H1 (cell line): ENCODE measurements at regions not wholly inside any gene's neighbourhood (a gene's known extent, or its start where the extent isn't known, plus 50 kb on each side); places are given as distances from the start of the nearest gene placed in this dataset.

Experiments used
- CTCF ChIA-PET: fragments of 300-600 bp; sonication (Branson Sonifier 250); formaldehyde crosslinking; loops from one replicate; lab custom pipeline; 2021; ENCODE audit not compliant: partially characterized antibody; lab: Charles Lee
- POLR2A ChIA-PET: fragments of 300-600 bp; sonication (Branson Sonifier 250); formaldehyde crosslinking; loops from one replicate; lab custom pipeline; 2021; ENCODE audit warnings: inconsistent platforms; ENCODE audit not compliant: partially characterized antibody; lab: Charles Lee
- DNase-seq, 2 experiments: peaks; one replicate each; pipeline versions ENCODE4 v3.0.0 to v3.0.0-alpha.2; 2010 to 2022; ENCODE audit warnings: low spot score in 2 of 2, low read depth in 1 of 2, mixed read lengths in 1 of 2
- FAIRE-seq: peaks from 2 replicates; lab custom pipeline; 2011; peaks lifted over from hg19 to GRCh38; lab: Jason Lieb, UNC
- H2AFZ ChIP-seq: 2 replicates; pipeline ENCODE4 v1.8.1; 2012; ENCODE audit warnings: low read length, inconsistent platforms
- H2AK5ac ChIP-seq: 2 replicates; pipeline ENCODE4 v1.6.1; 2013; ENCODE audit warnings: low read depth, low read length
- H2BK120ac ChIP-seq: replicated peaks from 2 replicates; pipeline ENCODE3; 2013; ENCODE audit warnings: low read depth, low read length, inconsistent platforms
- H2BK12ac ChIP-seq: 2 replicates; pipeline ENCODE4 v1.6.1; 2013; ENCODE audit warnings: low read depth, low read length
- H2BK15ac ChIP-seq: 2 replicates; pipeline ENCODE4 v1.6.1; 2013; ENCODE audit warnings: low read length
- H2BK20ac ChIP-seq: 2 replicates; pipeline ENCODE4 v1.6.1; 2013; ENCODE audit warnings: low read length
- H2BK5ac ChIP-seq: 2 replicates; pipeline ENCODE4 v1.6.1; 2013; ENCODE audit warnings: low read depth, low read length
- H3K14ac ChIP-seq: 2 replicates; pipeline ENCODE4 v1.6.1; 2013; ENCODE audit warnings: inconsistent platforms; ENCODE audit not compliant: insufficient read length
- H3K18ac ChIP-seq: 2 replicates; pipeline ENCODE4 v1.6.1; 2013; ENCODE audit warnings: low read length; ENCODE audit errors: extremely low read depth
- H3K23ac ChIP-seq: 2 replicates; pipeline ENCODE4 v1.6.1; 2013; ENCODE audit warnings: inconsistent platforms; ENCODE audit not compliant: insufficient read length
- H3K23me2 ChIP-seq: 2 replicates; pipeline ENCODE4 v1.6.1; 2013; ENCODE audit warnings: low read depth, low read length
- H3K27ac ChIP-seq: 2 replicates; pipeline ENCODE4 v1.6.1; 2011; ENCODE audit warnings: low read depth, low read length, inconsistent platforms
- H3K27me3 ChIP-seq, 4 experiments: replicated peaks in 1 of 4; 1 replicate in 1 of 4; 2 replicates in 3 of 4; pipeline versions ENCODE4 v1.6.1 to v1.8.1; 2011 to 2013; ENCODE audit warnings: low read length in 3 of 4, mild to moderate bottlenecking in 3 of 4, inconsistent platforms in 2 of 4, mixed read lengths in 2 of 4, moderate library complexity in 1 of 4; ENCODE audit not compliant: control insufficient read depth in 3 of 4, insufficient read depth in 3 of 4; ENCODE audit errors: extremely low read depth in 1 of 4
- H3K36me3 ChIP-seq, 4 experiments: 2 replicates each; pipeline versions ENCODE4 v1.6.1 to v1.8.1; 2011 to 2013; ENCODE audit warnings: mild to moderate bottlenecking in 4 of 4, low read length in 3 of 4, moderate library complexity in 2 of 4, control low read depth in 1 of 4, inconsistent platforms in 1 of 4; ENCODE audit not compliant: insufficient read depth in 4 of 4, control insufficient read depth in 2 of 4
- H3K4ac ChIP-seq: replicated peaks from 2 replicates; pipeline ENCODE3; 2013; ENCODE audit warnings: low read length, low read depth, mixed read lengths, inconsistent platforms; ENCODE audit not compliant: insufficient read length
- H3K4me1 ChIP-seq, 4 experiments: replicated peaks in 1 of 4; 1 replicate in 1 of 4; 2 replicates in 3 of 4; pipeline versions ENCODE4 v1.6.1 to v1.8.1; 2011 to 2013; ENCODE audit warnings: low read length in 3 of 4, inconsistent platforms in 2 of 4, mixed read lengths in 1 of 4; ENCODE audit not compliant: insufficient read depth in 4 of 4, control insufficient read depth in 3 of 4
- H3K4me2 ChIP-seq, 2 experiments: 2 replicates each; pipeline versions ENCODE4 v1.6.1 to v1.8.1; 2011 to 2013; ENCODE audit warnings: low read depth in 2 of 2, low read length in 2 of 2, control low read depth in 1 of 2, inconsistent platforms in 1 of 2, mild to moderate bottlenecking in 1 of 2; ENCODE audit not compliant: insufficient read depth in 1 of 2
- H3K4me3 ChIP-seq, 4 experiments: fragments of 200-600, 300-600 bp in 1 of 4; sonication (generic), shearing (Covaris generic), sonication (Bioruptor Twin) in 1 of 4; 2 replicates each; pipeline versions ENCODE4 v1.5.1 to v1.8.1; 2011 to 2016; ENCODE audit warnings: low read length in 4 of 4, low read depth in 3 of 4, control low read depth in 2 of 4, inconsistent platforms in 2 of 4, mild to moderate bottlenecking in 2 of 4, mixed read lengths in 1 of 4, moderate library complexity in 1 of 4; ENCODE audit not compliant: insufficient read depth in 2 of 4; ENCODE audit errors: extremely low read depth in 1 of 4
- H3K56ac ChIP-seq: replicated peaks from 2 replicates; pipeline ENCODE3; 2013; ENCODE audit warnings: low read depth, mild to moderate bottlenecking, mixed read lengths, low read length, inconsistent platforms; ENCODE audit not compliant: insufficient read length
- H3K79me1 ChIP-seq: 2 replicates; pipeline ENCODE4 v1.6.1; 2013; ENCODE audit warnings: low read depth, low read length, control low read depth
- H3K79me2 ChIP-seq, 2 experiments: 2 replicates each; pipeline versions ENCODE4 v1.6.1 to v1.8.1; 2012 to 2013; ENCODE audit warnings: low read length in 2 of 2, mild to moderate bottlenecking in 2 of 2, inconsistent platforms in 1 of 2; ENCODE audit not compliant: insufficient read depth in 2 of 2, control insufficient read depth in 1 of 2
- H3K9ac ChIP-seq, 4 experiments: replicated peaks in 1 of 4; 1 replicate in 1 of 4; 2 replicates in 3 of 4; pipeline versions ENCODE4 v1.6.1 to v1.8.1; 2011 to 2013; ENCODE audit warnings: low read depth in 3 of 4, low read length in 3 of 4, control low read depth in 2 of 4, mild to moderate bottlenecking in 2 of 4, moderate library complexity in 2 of 4, inconsistent platforms in 1 of 4; ENCODE audit errors: extremely low read depth in 1 of 4
- H3K9me3 ChIP-seq, 2 experiments: 2 replicates each; pipeline versions ENCODE4 v1.6.1 to v1.8.1; 2012 to 2013; ENCODE audit warnings: mild to moderate bottlenecking in 2 of 2, moderate library complexity in 2 of 2, control low read depth in 1 of 2, inconsistent platforms in 1 of 2, low read depth in 1 of 2, low read length in 1 of 2, mixed read lengths in 1 of 2; ENCODE audit not compliant: insufficient read depth in 2 of 2
- H4K20me1 ChIP-seq, 2 experiments: replicated peaks in 1 of 2; 2 replicates each; pipeline versions ENCODE3 to v1.8.1; 2011 to 2013; ENCODE audit warnings: inconsistent platforms in 2 of 2, low read length in 2 of 2, mild to moderate bottlenecking in 1 of 2; ENCODE audit not compliant: insufficient read depth in 2 of 2, control insufficient read depth in 1 of 2
- H4K5ac ChIP-seq: 2 replicates; pipeline ENCODE4 v1.6.1; 2013; ENCODE audit warnings: low read length, low read depth, mixed read lengths, inconsistent platforms; ENCODE audit not compliant: insufficient read length
- H4K8ac ChIP-seq: 2 replicates; pipeline ENCODE4 v1.8.0; 2013; ENCODE audit warnings: mild to moderate bottlenecking, moderate library complexity, low read length, inconsistent platforms; ENCODE audit not compliant: insufficient read depth; ENCODE audit errors: extremely low read depth
- H4K91ac ChIP-seq: replicated peaks from 2 replicates; pipeline ENCODE3; 2013; ENCODE audit warnings: low read length, mixed read lengths, inconsistent platforms; ENCODE audit not compliant: insufficient read length
- BACH1 ChIP-seq: IDR thresholded peaks from 2 replicates; pipeline ENCODE4 v1.6.1; 2012; ENCODE audit warnings: low read length, improper control_type of control experiment
- CEBPB ChIP-seq: IDR thresholded peaks from 2 replicates; pipeline ENCODE4 v1.6.1; 2012; ENCODE audit warnings: low read depth, low read length
- CREB1 ChIP-seq: IDR thresholded peaks from 2 replicates; pipeline ENCODE4 v1.6.1; 2012; ENCODE audit warnings: inconsistent platforms
- EP300 ChIP-seq, 2 experiments: IDR thresholded peaks; 1 replicate in 1 of 2; 2 replicates in 1 of 2; pipeline ENCODE4 v1.6.1; 2011 to 2012; ENCODE audit warnings: low read depth in 2 of 2, low read length in 2 of 2, mild to moderate bottlenecking in 2 of 2, borderline replicate concordance in 1 of 2, inconsistent platforms in 1 of 2, moderate library complexity in 1 of 2
- JUN ChIP-seq: IDR thresholded peaks from 2 replicates; pipeline ENCODE4 v1.6.1; 2011; ENCODE audit warnings: low read depth, mild to moderate bottlenecking, improper control_type of control experiment, low read length
- JUND ChIP-seq: IDR thresholded peaks from 2 replicates; pipeline ENCODE4 v1.6.1; 2011; ENCODE audit warnings: mild to moderate bottlenecking, improper control_type of control experiment, low read length
- MAFK ChIP-seq: IDR thresholded peaks from 2 replicates; pipeline ENCODE4 v1.6.1; 2012; ENCODE audit warnings: low read depth, mild to moderate bottlenecking, improper control_type of control experiment, low read length
- RAD21 ChIP-seq, 2 experiments: IDR thresholded peaks in 1 of 2; conservative IDR thresholded peaks in 1 of 2; 2 replicates each; pipeline ENCODE4 v1.6.1; 2011; ENCODE audit warnings: low read depth in 2 of 2, low read length in 2 of 2, improper control_type of control experiment in 1 of 2, inconsistent platforms in 1 of 2, mild to moderate bottlenecking in 1 of 2, moderate library complexity in 1 of 2
- SRF ChIP-seq: IDR thresholded peaks from 2 replicates; pipeline ENCODE4 v1.6.1; 2011; ENCODE audit warnings: mild to moderate bottlenecking, low read depth, low read length, moderate library complexity
- YY1 ChIP-seq: IDR thresholded peaks from 2 replicates; pipeline ENCODE4 v1.6.1; 2011; ENCODE audit warnings: low read depth, mild to moderate bottlenecking, low read length
- WGBS, 2 experiments: shearing (Covaris generic) in 1 of 2; methylation state at CpG; one replicate each; pipeline versions ENCODE4 v1.1.6 to v1.1.7; 2013 to 2015; ENCODE audit warnings: low lambda C conversion rate in 2 of 2, mixed read lengths in 2 of 2, inconsistent platforms in 1 of 2, low coverage in 1 of 2, missing lambda C conversion rate in 1 of 2; ENCODE audit not compliant: insufficient replicate concordance in 2 of 2, insufficient coverage in 1 of 2, insufficient read length in 1 of 2; ENCODE audit errors: extremely low coverage in 1 of 2, missing lambda C conversion rate in 1 of 2; 5-methylcytosine and 5-hydroxymethylcytosine counted together

DNA sequence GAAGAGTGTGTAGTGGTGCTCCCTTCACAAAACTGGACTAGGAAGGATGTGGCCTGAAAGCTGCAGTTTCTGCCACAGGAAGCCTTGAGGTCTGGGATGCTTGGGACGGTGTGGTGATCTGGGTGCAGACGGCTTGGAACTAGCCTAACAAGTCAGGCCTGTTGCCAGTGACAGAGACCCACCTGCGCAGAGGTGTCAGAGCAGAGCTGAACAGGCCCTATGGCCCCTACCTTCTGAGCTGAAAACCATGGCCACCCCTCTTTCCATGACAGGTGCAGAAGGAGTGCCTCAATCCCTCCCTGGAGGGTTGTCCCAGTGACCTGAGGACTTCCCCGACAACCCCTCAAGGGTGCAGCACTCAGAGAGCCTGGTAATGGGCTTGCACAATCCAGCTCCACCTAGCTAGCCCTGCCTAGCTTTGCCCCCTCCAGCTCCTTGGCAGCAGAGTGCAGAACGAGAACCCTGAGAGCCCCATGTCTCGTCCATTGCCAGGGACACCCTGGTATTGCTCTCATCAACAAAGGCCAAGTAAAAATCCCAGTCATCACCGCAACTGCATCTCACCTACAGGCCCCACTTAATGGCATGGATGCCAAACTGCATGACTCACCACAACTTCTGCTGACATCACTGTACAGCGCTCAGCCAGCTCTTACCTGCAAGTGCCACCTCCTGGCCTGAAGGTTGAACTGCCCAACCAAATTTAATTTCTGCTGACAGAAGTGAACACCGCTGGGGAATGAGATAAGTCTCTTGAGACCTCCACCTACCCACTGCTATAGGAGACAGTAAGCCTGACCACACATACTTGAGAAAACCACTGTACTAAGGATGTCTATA lies 563.1 kb downstream of the TFAP2A start:
- Histone ChIP-seq H3K23ac (no peak overlapping the region), H4K20me1 (no peaks in the 10 kb centered on the region), H4K91ac (no peak overlapping the region), H2BK15ac (no peak overlapping the region), H2BK120ac (no peak overlapping the region), H3K14ac (no peak overlapping the region), H3K27ac (no peak overlapping the region), H2BK12ac (no peak overlapping the region), H3K9ac (no peak overlapping the region), H4K5ac (no peak overlapping the region), H3K79me1 (no peaks in the 10 kb centered on the region), H2BK20ac (no peak overlapping the region), H2AK5ac (no peak overlapping the region), H3K18ac (no peak overlapping the region; the same call in 1 of the 2 replicates), H3K9me3 (peaks cover 2 to 5% of the 10 kb centered on the region in 2 experiments; a peak in 2 of 4 replicates), H3K27me3 (no peaks in the 10 kb centered on the region), H3K56ac (no peak overlapping the region), H3K4me3 (no peak overlapping the region), H3K4me1 (no peaks in the 10 kb centered on the region), H3K79me2 (no peaks in the 10 kb centered on the region), H3K4ac (no peak overlapping the region), H4K8ac (no peak overlapping the region), H3K23me2 (no peaks in the 10 kb centered on the region), H3K36me3 (no peaks in the 10 kb centered on the region), H2AFZ (peak overlapping the region; percentile 12; the same call in 1 of the 2 replicates), H2BK5ac (no peak overlapping the region; the same call in 1 of the 2 replicates), H3K4me2 (no peak overlapping the region)
- POLR2A ChIA-PET, result no interaction called here
- CTCF ChIA-PET, result interaction anchor here (0.6 to 1.6 kb wide), 10 partner anchors 13 to 677 kb away, joined by 3 to 5 read pairs (median 3); no protein-coding TSS in a partner anchor
- 76% methylated on average over 9 of the region's 9 CpGs; no CpG with 5 or more reads in 1 of the 2 experiments for WGBS, 2 experiments
- DNase-seq, result peak; percentile 46 to 47
- FAIRE-seq, result peak; percentile 52
- TF ChIP-seq MAFK (peak; percentile 87), RAD21 (IDR thresholded peaks at IDR 0.05 in 1 of 2, conservative IDR thresholded peaks at IDR 0.05 in 1 of 2; ENCODE audit: low read depth in 2 of 2, low read length in 2 of 2) (peak; percentile 72 to 80), CEBPB (no peak), SRF (no peak), JUN (peak; percentile 84), EP300 (IDR thresholded peaks at IDR 0.05; ENCODE audit: borderline replicate concordance in 1 of 2, low read depth in 2 of 2, low read length in 2 of 2) (no peak), CREB1 (peak; percentile 55), JUND (peak; percentile 91), BACH1 (peak; percentile 97), YY1 (peak; percentile 54; the same call in 1 of the 2 replicates)
